HPDE6-E6E7 (cell line): ENCODE measurements at regions not wholly inside any gene's neighbourhood (a gene's known extent, or its start where the extent isn't known, plus 50 kb on each side); places are given as distances from the start of the nearest gene placed in this dataset.
A peak's percentile ranks its signal among the peaks of the same experiment; 100 is the strongest.
"Not testable (repeated sequence)": the region's sequence is repeated elsewhere in the genome, so short reads cannot be mapped to it uniquely, and the experiment has no call there.

ENCODE experiments used
- DNase-seq: peaks from one replicate; pipeline ENCODE4 v3.0.0; 2011; ENCODE audit warnings: missing footprints; ENCODE audit errors: extremely low spot score

DNA sequence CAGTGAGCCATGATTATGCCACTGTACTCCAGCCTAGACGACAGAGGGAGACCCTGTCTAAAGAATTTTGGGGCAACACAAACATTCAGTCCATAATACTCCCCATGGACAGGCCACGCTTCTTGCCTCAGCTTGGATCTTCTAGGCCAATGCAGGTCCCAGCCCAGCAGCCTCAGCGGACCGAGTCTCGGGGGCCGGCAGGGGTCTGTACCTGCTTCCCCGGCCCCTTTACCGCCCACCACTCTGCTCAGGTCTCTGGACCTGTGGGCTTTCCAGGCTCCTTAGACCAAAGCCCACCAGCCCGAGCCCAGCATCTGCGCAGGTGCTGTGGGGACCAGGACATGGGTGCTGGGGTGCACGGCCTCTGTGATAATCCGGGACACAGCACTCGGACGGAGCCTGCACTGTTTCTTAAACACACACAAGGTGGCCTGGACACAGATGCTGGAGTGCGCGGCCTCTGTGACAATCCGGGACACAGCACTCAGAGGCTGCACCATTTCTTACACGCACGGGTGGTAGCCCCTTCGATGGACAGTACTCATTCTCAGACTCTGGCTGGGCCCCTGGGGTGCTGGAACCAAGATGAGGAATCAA is 62.1 kb upstream of the GPC1 start:
- no peak for DNase-seq

DNA sequence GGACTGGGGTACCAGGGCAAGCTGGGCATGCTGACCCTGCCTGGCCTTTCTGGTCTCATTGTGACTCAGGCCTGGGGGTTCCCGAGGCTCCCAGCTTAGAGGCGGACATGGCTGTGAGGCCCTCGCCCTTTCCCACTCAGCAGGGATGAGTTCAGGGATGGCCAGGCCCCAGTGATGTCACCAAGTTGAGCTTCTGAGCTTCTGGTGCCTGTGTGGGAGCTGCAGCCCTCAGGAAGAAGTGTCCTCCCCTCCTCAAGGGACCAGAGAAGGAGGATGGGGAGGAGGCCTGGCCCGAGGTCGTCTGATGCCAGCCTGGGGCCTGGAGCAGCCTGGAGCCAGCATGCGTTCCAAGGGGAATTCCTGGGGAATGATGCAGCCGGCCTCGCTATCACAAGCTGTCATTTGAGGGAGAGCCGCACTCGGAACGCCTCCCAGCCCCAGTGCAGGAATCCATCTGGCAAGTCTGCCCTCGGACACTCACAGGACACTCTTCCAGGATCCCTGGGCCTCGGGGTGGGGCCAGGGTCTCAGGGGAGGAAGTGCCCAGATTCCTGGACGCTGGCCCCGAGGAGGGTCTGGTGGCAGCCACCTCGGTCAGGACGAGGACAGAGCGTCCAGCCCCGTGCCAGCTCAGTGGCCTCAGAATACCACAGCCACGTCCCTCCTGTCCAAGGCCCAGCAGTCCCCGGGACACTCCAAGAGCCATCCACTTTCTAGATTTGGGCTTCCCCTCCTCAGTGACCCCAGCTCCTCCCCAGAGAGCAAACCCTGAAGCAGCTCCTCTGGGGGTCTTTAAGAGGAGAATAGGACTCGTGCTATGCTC is 61.2 kb upstream of the GPC1 start:
- peak; percentile 55 for DNase-seq

DNA sequence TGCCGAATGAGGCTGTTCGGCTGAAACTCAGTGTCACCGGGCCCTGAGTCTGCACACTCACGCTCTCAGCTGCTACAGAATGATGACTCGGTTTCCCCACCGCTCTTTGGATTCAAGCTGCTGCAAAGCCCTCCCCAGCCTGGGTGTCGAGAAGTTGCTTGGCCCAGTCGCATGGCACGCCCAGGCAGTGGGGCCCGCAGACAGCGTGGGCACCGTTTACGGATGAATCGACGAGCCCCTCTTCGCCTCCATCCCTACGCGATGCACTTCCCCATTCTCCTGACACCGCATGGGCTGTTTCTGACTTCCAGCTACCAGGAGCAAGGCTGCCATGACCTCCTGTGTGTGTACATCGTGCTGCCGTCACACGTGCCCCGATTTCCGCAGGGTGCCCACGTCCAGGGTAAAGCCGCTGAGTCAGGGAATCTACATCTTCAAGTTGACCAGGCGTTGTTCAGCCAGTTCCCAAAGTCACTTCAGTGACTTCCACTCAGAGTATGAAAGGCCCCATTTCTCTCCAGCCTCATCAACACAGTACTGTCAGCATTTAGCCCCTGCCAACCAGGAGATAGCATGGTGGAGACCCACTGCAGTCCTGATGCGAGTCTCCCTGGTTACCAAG is 60.3 kb upstream of the GPC1 start:
- no peak for DNase-seq

DNA sequence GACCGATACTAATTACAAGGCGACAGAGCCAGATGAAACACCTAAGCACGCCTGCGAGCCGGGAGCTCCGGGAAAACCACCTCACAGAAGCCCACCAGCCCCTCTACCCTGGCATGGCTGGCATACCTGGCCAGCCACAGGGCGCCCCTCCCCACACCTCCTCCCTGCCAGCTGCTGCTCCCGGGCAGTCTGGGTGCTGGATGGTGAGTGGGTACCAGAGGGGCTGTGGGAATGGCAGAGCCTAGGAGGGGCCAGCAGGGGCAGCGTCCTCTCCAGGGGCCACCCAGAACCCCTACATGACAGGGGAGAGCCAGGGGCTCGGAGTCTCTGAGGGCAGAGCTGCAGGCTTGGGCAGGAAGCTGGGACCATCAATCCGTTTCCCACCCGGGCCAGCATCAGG is 58.7 kb upstream of the GPC1 start:
- DNase-seq, result no peak

DNA sequence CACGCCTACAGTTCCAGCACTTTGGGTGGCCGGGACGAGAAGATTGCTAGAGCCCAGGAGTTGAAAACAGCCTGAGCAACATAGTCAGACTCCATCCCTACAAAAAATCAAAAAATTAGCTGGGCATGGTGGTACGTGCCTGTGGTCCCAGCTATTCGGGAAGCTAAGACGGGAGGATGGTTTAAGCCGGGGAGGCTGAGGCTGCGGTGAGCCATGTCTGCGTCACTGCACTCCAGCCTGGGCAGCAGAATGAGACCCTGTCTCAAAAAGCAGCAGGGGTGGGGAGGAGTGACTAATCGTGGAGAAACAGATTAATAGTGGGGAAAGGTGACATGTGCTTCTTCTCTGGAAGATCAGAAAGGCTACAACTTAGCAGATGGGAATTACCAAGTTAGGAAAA is 58.1 kb upstream of the GPC1 start:
- DNase-seq, result no peak

DNA sequence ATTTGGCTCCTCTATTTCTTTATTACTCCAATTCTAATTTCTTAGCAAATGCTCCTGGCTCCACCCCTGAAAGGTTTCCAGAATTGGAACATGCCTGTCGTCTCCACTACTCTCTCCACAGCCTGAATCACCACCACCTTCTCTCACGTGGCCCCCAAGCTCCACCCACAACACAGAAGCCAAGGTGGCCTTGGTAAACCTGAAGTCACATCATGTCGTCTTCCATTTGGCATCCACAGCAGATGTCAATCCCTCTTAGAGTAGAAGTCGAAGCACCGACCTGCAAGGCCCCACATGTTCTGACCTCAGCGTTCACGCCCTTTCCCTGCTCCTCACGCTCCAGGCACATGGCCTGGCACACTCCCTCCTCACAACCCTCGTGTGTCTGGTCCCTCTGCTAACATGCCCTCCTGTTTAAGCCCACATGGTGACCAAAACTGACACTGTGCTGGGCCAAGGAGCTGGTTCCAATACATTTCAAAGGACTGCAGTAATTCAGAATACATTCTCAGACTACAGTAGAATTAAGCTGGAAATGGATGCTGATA is 56.3 kb upstream of the GPC1 start:
- DNase-seq, result no peak

DNA sequence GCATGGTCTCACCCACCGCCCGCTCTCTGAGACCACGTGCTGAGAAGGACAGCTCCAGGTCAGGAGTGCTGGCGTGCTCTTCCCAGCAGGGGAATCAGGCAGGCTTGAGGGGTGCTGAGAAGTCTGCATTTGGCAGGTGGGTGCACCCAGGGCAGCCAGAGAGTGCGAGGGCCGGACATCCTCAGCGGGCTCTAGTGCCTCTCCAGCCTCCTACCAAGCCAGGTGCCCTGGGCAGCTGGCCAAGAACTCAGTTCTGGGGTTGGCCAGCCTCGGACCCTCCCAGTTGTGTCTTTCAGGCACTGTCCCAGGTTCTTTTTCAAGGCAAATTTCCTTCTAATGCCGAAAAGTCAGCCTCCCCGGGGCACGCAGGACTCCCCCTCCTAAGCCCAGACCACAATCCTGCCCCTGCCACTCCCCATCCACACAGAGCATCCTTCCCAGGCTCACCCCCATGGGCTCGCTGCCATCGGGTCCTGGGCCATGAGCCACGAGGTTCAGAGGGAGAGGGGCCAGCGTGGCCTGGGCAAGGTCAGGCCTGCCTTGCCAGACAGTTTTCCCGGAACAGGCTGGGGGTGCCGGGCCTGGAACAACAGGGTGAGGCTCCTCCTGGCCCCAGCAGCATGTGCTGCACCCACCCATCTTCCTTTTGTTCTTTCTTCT is 52.2 kb upstream of the GPC1 start:
- DNase-seq, result no peak

DNA sequence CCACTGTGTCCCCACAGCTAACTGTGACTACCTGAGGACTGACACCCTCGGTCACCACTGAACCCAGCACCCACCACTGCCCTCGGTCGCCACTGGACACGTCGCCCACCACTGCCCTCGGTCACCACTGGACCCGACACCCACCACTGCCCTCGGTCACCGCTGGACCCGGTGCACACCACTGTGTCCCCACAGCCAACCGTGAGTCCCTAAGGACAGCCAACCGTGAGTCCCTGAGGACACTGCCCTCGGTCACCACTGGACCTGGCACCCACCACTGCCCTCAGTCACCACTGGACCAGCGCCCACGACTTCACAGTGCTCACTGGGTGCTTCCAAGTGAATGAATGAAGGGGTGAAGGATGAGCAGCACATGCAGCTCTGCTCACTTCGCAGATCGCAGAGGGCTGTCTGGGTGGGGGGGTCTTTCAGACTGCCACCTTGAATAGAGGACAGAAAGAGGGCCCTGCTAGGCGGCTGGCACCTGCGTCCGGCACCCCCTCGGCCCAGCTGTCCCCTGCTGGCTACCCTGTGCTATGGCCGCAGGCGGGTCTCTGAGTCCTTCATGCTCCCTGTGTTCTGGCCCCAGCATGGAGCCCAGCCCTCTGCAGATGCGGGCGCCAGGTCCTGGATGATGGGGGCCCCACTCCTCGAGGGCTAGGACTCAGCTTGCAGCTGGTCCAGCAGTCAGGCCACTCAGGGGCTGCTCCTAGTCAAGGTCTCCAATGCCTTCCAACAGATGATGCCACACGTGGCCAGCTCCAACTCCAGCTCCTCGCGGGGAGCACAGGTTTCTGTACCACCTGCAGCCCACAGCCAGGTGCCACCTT is 51.4 kb upstream of the GPC1 start:
- DNase-seq, result no peak

DNA sequence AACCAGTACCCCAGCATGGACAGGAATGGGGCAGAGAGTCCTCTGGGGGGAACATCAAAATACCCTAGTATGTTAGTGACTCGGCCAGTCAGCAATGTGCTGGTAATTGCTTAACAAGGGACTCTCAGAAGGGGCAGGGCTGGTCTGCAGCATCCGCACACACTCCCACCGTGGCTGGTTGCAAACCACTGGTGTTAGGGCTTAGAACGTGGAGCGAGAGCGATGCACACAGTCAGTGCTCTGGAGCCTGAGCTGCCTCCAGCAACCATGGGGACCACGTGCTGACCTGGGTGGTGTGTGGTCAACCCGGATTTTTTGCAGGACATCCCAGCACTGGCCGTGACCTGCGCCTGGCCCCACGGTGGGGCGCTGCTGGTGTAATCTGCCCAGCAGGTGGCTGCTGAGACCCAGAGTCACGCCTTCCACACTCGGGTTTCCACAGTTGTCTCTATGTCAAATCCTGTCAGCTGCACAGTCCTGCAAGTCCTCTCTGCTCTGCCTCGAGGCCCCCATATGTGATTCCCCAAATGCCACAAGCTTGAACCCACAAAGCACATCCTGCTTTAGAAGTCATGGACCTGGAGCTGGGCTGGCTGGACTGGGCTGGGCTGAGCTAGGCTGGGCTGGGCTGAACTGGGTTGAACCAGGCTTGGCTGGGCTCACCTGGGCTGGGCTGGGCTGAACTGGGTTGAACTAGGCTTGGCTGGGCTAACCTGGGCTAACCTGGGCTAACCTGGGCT is 50.6 kb upstream of the GPC1 start:
- no peak for DNase-seq

DNA sequence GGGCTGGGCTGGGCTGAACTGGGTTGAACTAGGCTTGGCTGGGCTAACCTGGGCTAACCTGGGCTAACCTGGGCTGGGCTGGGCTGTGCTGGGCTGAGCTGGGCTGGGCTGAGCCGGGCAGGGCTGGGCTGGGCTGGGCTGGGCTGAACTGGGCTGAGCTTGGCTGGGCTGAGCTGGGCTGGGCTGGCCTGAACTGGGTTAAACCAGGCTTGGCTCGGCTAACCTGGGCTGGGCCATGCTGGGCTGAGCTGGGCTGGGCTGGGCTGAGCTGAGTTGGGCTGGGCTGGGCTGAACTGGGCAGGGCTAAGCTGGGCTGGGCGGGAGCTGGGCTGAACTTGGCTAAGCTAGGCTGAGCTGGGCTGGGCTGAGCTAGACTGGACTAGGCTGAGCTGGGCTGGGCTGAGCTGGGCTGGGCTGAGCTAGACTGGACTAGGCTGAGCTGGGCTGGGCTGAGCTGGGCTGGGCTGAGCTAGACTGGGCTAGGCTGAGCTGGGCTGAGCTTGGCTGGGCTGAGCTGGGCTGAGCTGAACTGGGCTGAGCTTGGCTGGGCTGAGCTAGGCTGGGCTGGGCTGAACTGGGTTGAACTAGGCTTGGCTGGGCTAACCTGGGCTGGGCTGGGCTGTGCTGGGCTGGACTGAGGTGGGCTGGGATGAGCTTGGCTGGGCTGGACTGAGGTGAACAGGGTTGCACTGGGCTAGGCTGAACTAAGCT is 49.9 kb upstream of the GPC1 start:
- not testable (repeated sequence) for DNase-seq
